GM13977 (cell line): ENCODE measurements at regions not wholly inside any gene's neighbourhood (a gene's known extent, or its start where the extent isn't known, plus 50 kb on each side); places are given as distances from the start of the nearest gene placed in this dataset.

Experiments
- DNase-seq: peaks from one replicate; pipeline ENCODE4 v3.0.0; 2012; ENCODE audit warnings: low spot score
- in situ Hi-C: fragments of 300-500 bp; cut with MboI; formaldehyde crosslinking; loops from one replicate; pipeline ENCODE4 v1.12.0; 2022; ENCODE audit warnings: low sequenced_read_pairs, low pct_unique_long_range_greater_than_20kb, mixed read lengths, inconsistent platforms; ENCODE audit not compliant: unreplicated experiment
- TF ChIP-seq, protein P1 (sequence below): IDR thresholded peaks from 2 replicates; pipeline ENCODE4 v1.5.1; 2012; ENCODE audit warnings: mild to moderate bottlenecking, control low read depth; ENCODE audit not compliant: insufficient read depth; ENCODE audit errors: extremely low read depth, missing control alignments

DNA sequence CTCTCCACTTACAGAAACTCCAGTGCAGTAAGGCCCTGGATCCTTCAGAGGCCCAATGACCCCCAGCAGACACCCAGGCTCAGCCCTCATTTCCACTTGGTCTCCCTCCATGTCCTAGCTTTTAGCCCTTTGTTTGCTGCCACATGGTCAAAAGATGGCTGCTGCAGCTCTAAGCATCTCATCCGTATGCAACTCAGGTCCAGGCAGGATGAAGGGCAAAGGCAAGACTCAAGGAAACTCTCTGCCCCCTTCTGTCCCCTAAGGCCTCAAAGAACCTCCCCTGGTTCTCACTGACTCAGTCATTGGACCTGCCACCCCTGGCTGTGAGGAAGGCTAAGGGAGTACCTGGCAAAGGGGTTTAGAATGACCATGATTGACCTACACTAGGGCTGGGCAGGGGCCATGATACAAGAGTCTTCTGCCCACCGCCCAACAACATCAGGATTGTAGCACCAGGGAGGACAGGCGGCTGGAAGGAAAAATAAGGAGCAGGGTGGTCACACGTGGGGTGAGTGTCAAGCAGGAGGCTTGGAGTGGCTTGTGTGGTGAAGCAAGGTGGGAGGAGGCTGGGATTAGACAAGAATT is 303.8 kb upstream of the ZMIZ1 start:
- TF ChIP-seq, protein P1, sequence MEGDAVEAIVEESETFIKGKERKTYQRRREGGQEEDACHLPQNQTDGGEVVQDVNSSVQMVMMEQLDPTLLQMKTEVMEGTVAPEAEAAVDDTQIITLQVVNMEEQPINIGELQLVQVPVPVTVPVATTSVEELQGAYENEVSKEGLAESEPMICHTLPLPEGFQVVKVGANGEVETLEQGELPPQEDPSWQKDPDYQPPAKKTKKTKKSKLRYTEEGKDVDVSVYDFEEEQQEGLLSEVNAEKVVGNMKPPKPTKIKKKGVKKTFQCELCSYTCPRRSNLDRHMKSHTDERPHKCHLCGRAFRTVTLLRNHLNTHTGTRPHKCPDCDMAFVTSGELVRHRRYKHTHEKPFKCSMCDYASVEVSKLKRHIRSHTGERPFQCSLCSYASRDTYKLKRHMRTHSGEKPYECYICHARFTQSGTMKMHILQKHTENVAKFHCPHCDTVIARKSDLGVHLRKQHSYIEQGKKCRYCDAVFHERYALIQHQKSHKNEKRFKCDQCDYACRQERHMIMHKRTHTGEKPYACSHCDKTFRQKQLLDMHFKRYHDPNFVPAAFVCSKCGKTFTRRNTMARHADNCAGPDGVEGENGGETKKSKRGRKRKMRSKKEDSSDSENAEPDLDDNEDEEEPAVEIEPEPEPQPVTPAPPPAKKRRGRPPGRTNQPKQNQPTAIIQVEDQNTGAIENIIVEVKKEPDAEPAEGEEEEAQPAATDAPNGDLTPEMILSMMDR, result no peak
- no peak for DNase-seq
- in situ Hi-C loops, result no loop called here

DNA sequence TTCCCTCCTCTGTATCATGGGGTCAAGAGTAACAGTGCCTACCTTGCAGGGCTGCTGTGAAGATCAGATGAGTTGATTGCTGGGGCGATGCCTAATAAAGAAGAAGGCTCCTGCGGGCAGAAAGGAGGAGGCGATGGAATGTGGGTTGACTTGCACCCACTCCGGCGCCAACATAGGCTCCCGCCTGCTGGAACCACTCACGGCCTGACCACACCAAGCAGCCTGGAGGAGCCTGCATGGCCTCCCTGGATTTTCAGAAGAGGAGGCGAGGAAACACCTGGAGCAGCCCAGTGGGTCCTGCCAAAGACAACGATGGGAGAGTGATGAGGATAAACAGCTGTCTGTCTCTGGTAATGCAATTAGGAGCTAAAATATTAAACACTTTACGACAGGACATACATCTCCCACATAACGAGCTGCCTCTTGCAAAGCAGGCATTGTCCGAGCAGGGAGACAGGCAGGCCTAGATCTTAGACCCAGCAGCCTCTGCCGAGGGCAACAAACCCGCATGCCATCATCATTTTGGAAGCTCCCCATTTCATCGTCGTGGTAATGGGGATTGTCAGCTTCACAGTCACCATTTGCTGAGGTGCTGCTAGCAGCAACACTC is 302.9 kb upstream of the ZMIZ1 start:
- no peak for DNase-seq
- TF ChIP-seq, protein P1, result no peak
- in situ Hi-C loops, result no loop called here

DNA sequence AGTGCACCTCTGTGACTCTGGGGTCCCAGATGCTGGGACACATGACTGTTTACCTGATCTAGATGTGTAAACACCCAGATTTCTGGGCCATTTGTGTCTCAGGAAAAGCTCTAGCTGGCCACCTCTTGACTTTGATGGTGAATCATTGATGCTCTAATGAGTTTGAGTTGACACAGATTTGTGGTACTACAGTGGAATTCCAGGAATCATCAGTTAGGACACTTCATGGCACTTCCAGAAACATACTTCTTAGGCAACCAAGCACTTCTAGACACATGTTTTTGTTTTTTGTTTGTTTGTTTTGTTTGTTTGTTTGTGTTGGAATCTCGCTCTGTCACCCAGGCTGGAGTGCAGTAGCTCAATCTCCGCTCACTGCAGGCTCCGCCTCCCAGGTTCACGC is 302.2 kb upstream of the ZMIZ1 start:
- in situ Hi-C loops, result no loop called here
- no peak for DNase-seq
- TF ChIP-seq, protein P1, result no peak

DNA sequence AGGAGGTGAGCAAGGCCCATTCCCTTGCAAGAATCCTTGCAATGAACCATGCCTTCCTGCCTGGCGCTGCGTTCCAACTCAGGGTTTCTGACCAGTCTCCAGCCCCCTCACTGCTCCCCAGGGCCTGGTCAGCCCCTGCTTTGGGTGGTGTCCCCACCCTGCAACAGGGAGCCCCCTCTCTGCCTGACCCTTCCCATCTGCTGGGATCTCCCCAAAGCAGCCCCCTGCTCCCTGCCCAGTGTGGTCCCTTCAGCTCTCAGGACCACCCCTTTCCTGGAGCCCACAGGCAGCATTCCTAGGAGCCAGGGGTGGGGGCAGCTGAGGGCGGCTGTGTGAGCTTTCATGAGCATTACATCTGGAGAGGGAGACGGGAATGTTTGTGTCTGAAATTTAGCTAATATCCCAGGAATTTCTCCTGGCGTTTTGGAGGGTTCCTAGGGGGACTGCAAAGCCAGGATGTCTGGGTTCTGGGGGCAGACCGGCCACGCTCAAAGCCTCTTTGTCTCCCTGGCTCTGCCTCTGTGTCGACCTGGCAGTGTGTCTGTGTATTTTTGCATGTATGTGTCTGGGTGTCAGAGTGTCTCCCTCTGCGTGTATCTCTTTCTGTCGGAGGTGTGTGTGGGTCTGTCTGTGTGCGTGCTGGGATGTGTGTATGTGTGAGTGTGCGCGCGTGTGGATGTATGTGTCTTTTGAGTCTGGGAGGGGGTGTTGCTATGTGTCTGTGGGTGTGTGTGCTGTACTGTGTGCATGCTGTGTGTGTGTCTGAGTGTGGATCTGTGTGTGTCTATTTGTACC is 300.5 kb upstream of the ZMIZ1 start:
- no peak for DNase-seq
- in situ Hi-C loops, result no loop called here
- TF ChIP-seq, protein P1, result no peak

DNA sequence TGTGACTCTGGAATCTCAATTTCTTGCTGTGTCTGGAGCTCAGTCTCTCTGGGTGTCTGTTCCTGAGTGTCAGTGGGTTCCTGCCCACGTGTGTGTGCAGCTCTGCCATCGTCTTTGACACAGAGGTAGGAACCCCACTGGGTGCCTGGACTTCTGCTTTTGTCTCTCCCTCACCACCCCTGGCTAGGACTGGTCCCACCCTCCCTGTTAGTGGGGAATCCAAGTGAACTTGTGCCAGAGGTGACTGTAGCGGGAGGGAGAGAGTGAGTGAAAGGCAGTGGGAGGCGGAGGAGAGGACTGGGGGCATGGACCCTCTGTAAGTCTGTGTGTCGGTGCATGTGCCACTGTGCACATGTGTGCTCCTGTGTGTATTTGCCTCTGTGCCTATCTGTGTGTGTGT is 299.9 kb upstream of the ZMIZ1 start:
- no peak for DNase-seq
- in situ Hi-C loops, result no loop called here
- TF ChIP-seq, protein P1, result no peak

DNA sequence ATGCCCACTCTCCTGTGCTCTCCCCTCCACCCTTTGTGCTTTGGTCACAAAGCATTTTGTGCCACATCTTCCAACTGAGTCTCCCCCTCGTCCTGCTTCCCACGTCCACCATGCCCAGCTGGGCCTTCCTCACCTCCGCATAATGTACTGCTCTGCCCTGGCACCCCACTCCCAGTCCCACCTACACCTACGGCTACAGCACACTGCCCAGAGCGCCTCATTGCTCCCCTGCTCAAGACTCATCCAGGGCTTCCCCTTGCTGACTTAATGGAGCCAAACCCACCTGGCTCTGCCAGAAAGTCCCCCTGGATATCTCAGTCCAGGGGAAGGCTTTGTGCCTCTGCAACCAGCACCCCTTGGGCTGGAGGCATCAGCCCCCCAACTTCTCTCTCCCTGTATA is 299.2 kb upstream of the ZMIZ1 start:
- no peak for DNase-seq
- in situ Hi-C loops, result no loop called here
- TF ChIP-seq, protein P1, result no peak
